K562 (cell line): ENCODE measurements at regions not wholly inside any gene's neighbourhood (a gene's known extent, or its start where the extent isn't known, plus 50 kb on each side); places are given as distances from the start of the nearest gene placed in this dataset.

Source experiments
- MAFK ChIP-seq: IDR thresholded peaks from 2 replicates; pipeline ENCODE4 v1.6.1; 2011; ENCODE audit warnings: low read length, improper control_type of control experiment
- RBM14 ChIP-seq: fragments of 200-400 bp; formaldehyde crosslinking; IDR thresholded peaks from 2 replicates; pipeline ENCODE4 v1.6.1; 2018; ENCODE audit warnings: low read depth, mild to moderate bottlenecking, low read length, moderate library complexity, borderline replicate concordance; ENCODE audit not compliant: insufficient read depth
- TF ChIP-seq, protein P1 (sequence below): fragments of 450-650 bp; formaldehyde crosslinking; IDR thresholded peaks from 2 replicates; pipeline ENCODE4 v1.4.0; 2022; ENCODE audit warnings: missing genetic modification characterization
- TF ChIP-seq, protein P2 (sequence below), 2 experiments: fragments of 250-450 bp in 1 of 2; fragments of 450-650 bp in 1 of 2; sonication (Bioruptor Pico) in 1 of 2; IDR thresholded peaks; 2 replicates each; pipeline versions ENCODE4 v1.6.1 to v1.8.0; 2016 to 2021; ENCODE audit warnings: mild to moderate bottlenecking in 2 of 2, moderate library complexity in 2 of 2, missing compliant biosample characterization in 1 of 2, missing genetic modification characterization in 1 of 2
- TF ChIP-seq, protein P3 (sequence below): fragments of 250-450 bp; sonication (Bioruptor Pico); IDR thresholded peaks from 2 replicates; pipeline ENCODE4 v1.5.0; 2021; ENCODE audit warnings: mild to moderate bottlenecking, moderate library complexity

DNA sequence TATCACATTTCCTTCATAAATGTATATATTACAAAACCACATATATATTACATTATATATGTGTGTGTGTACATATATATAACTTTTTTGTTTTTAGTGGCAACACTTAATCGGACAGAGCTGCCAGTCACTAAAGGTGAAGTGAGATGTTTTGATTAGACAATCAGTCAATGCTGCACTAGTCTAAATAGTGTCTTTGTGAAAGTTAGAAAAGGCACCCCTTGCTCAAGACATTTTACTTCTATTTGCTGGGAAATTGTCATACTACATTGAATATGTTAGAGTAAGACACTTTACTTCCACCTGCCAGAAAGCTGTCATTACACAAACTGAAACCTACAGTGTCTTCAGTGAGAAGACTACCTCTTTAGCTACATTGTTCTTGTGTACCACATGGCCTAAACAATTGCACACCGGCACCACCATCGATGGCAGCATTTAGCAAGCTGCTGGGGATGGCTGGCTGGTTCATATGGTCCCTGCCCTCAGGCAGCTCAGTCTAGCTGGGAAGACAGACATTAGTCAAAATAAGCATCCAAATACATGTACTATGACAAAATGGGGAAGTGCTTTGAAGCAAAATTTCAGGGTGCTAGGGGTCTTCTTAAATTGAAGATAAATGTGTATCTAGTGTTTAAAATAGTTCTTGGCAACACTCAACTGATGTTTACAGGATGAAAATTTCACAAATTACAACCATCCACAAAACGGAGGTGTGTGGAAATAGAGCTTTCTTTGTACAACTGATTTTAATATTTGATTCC, 148.1 kb upstream of the GATB start (continued):
- TF ChIP-seq, protein P1, sequence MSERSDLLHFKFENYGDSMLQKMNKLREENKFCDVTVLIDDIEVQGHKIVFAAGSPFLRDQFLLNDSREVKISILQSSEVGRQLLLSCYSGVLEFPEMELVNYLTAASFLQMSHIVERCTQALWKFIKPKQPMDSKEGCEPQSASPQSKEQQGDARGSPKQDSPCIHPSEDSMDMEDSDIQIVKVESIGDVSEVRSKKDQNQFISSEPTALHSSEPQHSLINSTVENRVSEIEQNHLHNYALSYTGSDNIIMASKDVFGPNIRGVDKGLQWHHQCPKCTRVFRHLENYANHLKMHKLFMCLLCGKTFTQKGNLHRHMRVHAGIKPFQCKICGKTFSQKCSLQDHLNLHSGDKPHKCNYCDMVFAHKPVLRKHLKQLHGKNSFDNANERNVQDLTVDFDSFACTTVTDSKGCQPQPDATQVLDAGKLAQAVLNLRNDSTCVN, result no peak
- TF ChIP-seq, protein P2, sequence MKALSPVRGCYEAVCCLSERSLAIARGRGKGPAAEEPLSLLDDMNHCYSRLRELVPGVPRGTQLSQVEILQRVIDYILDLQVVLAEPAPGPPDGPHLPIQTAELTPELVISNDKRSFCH (CRISPR knock-in tag; IDR thresholded peaks at IDR 0.05), result no peak
- TF ChIP-seq, protein P2 (tag; IDR thresholded peaks at IDR 0.05), result no peak
- TF ChIP-seq MAFK, result no peak
- TF ChIP-seq, protein P3, sequence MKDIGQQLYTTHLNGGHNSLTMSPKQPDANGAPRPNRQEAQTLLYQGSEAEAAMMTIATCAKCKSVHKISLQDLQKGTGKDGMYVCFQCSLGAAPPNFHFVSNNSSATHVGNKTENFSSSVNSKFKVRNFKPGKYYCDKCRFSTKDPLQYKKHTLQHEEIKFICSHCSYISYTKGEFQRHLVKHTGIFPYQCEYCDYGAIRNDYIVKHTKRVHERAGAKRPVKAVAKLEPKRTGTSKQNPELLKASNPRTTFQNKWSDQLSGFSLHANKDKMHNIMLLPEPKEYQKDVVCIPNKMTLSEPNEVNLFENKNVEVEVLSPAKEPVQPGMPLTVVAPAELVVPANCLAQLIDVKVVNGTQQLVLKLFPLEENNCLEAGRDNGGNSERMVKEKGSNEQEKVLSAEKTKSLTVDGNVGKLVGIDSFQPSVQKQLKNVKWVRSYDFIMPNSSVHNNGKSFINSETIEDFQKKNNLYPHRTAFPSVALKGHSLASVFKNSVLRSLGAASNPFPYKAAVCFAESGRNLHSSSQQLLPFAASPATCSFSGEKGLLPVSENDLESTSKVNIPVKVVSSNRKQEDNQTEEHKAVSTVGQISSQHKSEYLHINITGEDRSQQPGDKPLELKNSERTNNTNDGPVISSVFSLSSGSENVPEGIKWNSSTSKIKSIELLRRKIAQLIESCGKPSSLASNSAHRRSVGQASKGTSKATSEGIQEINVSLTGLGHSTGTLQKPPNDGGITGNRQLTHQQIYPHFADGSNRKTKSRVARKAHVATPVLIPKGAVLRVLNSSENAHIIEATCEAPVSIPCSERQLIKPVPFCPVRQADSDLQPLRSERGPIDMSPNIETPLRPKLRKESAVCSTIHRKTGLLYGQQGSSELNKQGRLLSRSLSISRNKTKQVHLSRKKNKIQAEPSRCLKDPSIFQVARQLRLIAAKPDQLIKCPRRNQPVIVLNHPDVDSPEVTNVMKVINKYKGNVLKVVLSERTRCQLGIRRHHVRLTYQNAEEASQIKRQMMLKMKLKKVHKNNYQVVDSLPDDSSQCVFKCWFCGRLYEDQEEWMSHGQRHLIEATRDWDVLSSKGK (CRISPR knock-in tag), result no peak
- TF ChIP-seq RBM14, result no peak
